ENCODE measurements at regions not wholly inside any gene's neighbourhood (a gene's known extent, or its start where the extent isn't known, plus 50 kb on each side); places are given as distances from the start of the nearest gene placed in this dataset.

GRCh38 chr12:85693093-85693665 lies 143.0 kb downstream of the RASSF9 start:
- no peak for DNase-seq
- H3K4me3 ChIP-seq = no peak overlapping the region
- TF ChIP-seq CTCF (IDR thresholded peaks at IDR 0.05) (no peak), POLR2A (IDR thresholded peaks at IDR 0.05) (no peak), EP300 (IDR thresholded peaks at IDR 0.05) (no peak), POLR2AphosphoS5 (IDR thresholded peaks at IDR 0.05) (no peak)
- no peaks in the 10 kb centered on the region for H3K36me3 ChIP-seq
- H3K27ac ChIP-seq = no peak overlapping the region
- 86 to 89% methylated on average over 3 of the region's 3 CpGs for WGBS, 2 donors
- intact Hi-C loops (cut with DNase I) = no loop called here
- H3K27me3 ChIP-seq = no peaks in the 10 kb centered on the region
- no peaks in the 10 kb centered on the region for H3K4me1 ChIP-seq
- no peaks in the 10 kb centered on the region for H3K9me3 ChIP-seq

- intact Hi-C loops (cut with DNase I) = no loop called here
Measured at GRCh38 chr12:85695097-85695715, 141.0 kb downstream of the RASSF9 start.

GRCh38 chr12:85697003-85697402 lies 139.2 kb downstream of the RASSF9 start:
- DNase-seq = no peak
- no peak overlapping the region for H3K27ac ChIP-seq
- no peak for TF ChIP-seq POLR2A (IDR thresholded peaks at IDR 0.05)
- no peak for TF ChIP-seq POLR2AphosphoS5 (IDR thresholded peaks at IDR 0.05)
- no peak for TF ChIP-seq EP300 (IDR thresholded peaks at IDR 0.05)
- TF ChIP-seq CTCF (IDR thresholded peaks at IDR 0.05) = no peak
- no peaks in the 10 kb centered on the region for H3K4me1 ChIP-seq
- intact Hi-C loops (cut with DNase I) = no loop called here
- WGBS, 2 donors = 88 to 89% methylated on average over 2 of the region's 2 CpGs
- no peaks in the 10 kb centered on the region for H3K27me3 ChIP-seq
- H3K36me3 ChIP-seq = no peaks in the 10 kb centered on the region
- H3K4me3 ChIP-seq = no peak overlapping the region
- H3K9me3 ChIP-seq = no peaks in the 10 kb centered on the region

More at GRCh38 chr12:85695097-85695715, 141.0 kb downstream of the RASSF9 start:
- no peak overlapping the region for H3K4me3 ChIP-seq
- TF ChIP-seq CTCF (IDR thresholded peaks at IDR 0.05) = no peak
- no peak for TF ChIP-seq POLR2AphosphoS5 (IDR thresholded peaks at IDR 0.05)
- H3K27ac ChIP-seq = no peak overlapping the region
- DNase-seq = no peak
- WGBS, 2 donors = 66 to 71% methylated on average over 4 of the region's 4 CpGs
- H3K4me1 ChIP-seq = no peaks in the 10 kb centered on the region
- H3K27me3 ChIP-seq = no peaks in the 10 kb centered on the region
- H3K36me3 ChIP-seq = no peaks in the 10 kb centered on the region
- no peaks in the 10 kb centered on the region for H3K9me3 ChIP-seq

GRCh38 chr12:85698937-85699336 lies 137.3 kb downstream of the RASSF9 start:
- no peaks in the 10 kb centered on the region for H3K36me3 ChIP-seq
- intact Hi-C loops (cut with DNase I) = no loop called here
- 12 to 48% methylated on average over 1 of the region's 1 CpG for WGBS, 2 donors

More at GRCh38 chr12:85698937-85699336, 137.3 kb downstream of the RASSF9 start:
- no peak for TF ChIP-seq EP300 (IDR thresholded peaks at IDR 0.05)
- TF ChIP-seq POLR2A (IDR thresholded peaks at IDR 0.05) = no peak
- no peak for TF ChIP-seq POLR2AphosphoS5 (IDR thresholded peaks at IDR 0.05)
- TF ChIP-seq CTCF (IDR thresholded peaks at IDR 0.05) = no peak
- Histone ChIP-seq H3K9me3 (no peaks in the 10 kb centered on the region), H3K27ac (no peak overlapping the region), H3K4me1 (no peaks in the 10 kb centered on the region), H3K4me3 (no peak overlapping the region), H3K27me3 (no peaks in the 10 kb centered on the region)
- no peak for DNase-seq

All from sigmoid colon (tissue), 6 donors.